Lower lobe of right lung (tissue), 2 donors: ENCODE measurements at regions not wholly inside any gene's neighbourhood (a gene's known extent, or its start where the extent isn't known, plus 50 kb on each side); places are given as distances from the start of the nearest gene placed in this dataset.

Experiments used
- ATAC-seq, 2 donors: fragments of 200-7000 bp; cut with Tn5 transposase; one replicate each; pipeline ENCODE4 v1.9.1; 2020 to 2022; ENCODE audit warnings: mild to moderate bottlenecking in 2 of 2, moderate library complexity in 2 of 2
- DNase-seq: peaks from one replicate; pipeline ENCODE4 v3.0.0-alpha.2; 2020
- H3K27ac ChIP-seq: fragments of 200-600 bp; one replicate; pipeline ENCODE4 v1.8.0; 2022
- H3K27me3 ChIP-seq: fragments of 200-600 bp; one replicate; pipeline ENCODE4 v1.8.0; 2022; ENCODE audit warnings: low read depth
- H3K36me3 ChIP-seq: fragments of 200-600 bp; one replicate; pipeline ENCODE4 v1.8.0; 2022; ENCODE audit warnings: mild to moderate bottlenecking
- H3K4me1 ChIP-seq: fragments of 200-600 bp; one replicate; pipeline ENCODE4 v1.8.0; 2022
- H3K4me3 ChIP-seq: fragments of 200-600 bp; one replicate; pipeline ENCODE4 v1.8.0; 2022; ENCODE audit warnings: mild to moderate bottlenecking
- H3K9me3 ChIP-seq: fragments of 200-600 bp; one replicate; pipeline ENCODE4 v1.8.0; 2022
- intact Hi-C: fragments of 100-400 bp; cut with DNase I; formaldehyde crosslinking; loops from one replicate; pipeline ENCODE4 v1.11.0; 2022
- TF ChIP-seq, protein P1 (sequence below): fragments of 200-600 bp; IDR thresholded peaks from one replicate; pipeline ENCODE4 v1.8.0; 2022; ENCODE audit warnings: antibody characterized with exemption, mild to moderate bottlenecking
- donor health status: DM: no; HTN: yes; CAD: no; lungs with severe emphysema.

DNA sequence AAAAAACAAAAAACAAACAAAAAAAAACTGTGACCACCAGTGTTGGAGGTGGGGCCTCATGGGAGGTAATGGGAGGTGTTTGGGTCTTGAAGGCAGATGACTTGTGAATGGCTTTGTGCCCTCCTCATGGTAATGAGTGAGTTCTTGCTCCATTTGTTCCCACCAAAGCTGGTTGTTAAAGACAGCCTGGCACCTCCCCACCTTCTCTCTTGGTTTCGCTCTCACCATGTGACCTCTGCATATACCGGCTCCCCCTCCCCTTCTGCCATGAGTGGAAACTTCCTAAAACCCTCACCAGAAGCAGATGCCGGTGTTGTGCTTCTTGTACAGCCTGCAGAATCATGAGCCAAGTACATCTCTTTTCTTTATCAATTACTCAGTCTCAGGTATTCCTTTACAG, 61.5 kb upstream of the ATP11B start:
- intact Hi-C loops = no loop called here
- H3K27ac ChIP-seq = no peak overlapping the region
- no peaks in the 10 kb centered on the region for H3K9me3 ChIP-seq
- ATAC-seq (no peak), DNase-seq (no peak)
- no peaks in the 10 kb centered on the region for H3K4me1 ChIP-seq
- TF ChIP-seq, protein P1, sequence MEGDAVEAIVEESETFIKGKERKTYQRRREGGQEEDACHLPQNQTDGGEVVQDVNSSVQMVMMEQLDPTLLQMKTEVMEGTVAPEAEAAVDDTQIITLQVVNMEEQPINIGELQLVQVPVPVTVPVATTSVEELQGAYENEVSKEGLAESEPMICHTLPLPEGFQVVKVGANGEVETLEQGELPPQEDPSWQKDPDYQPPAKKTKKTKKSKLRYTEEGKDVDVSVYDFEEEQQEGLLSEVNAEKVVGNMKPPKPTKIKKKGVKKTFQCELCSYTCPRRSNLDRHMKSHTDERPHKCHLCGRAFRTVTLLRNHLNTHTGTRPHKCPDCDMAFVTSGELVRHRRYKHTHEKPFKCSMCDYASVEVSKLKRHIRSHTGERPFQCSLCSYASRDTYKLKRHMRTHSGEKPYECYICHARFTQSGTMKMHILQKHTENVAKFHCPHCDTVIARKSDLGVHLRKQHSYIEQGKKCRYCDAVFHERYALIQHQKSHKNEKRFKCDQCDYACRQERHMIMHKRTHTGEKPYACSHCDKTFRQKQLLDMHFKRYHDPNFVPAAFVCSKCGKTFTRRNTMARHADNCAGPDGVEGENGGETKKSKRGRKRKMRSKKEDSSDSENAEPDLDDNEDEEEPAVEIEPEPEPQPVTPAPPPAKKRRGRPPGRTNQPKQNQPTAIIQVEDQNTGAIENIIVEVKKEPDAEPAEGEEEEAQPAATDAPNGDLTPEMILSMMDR = no peak
- peaks cover 3% of the 10 kb centered on the region for H3K27me3 ChIP-seq
- no peak overlapping the region for H3K4me3 ChIP-seq
- no peaks in the 10 kb centered on the region for H3K36me3 ChIP-seq

GRCh38 chr3:182732232-182733015, 60.9 kb upstream of the ATP11B start:
- no peaks in the 10 kb centered on the region for H3K4me1 ChIP-seq
- H3K27ac ChIP-seq = no peak overlapping the region
- TF ChIP-seq, protein P1 = no peak
- DNase-seq (no peak), ATAC-seq (no peak)
- H3K36me3 ChIP-seq = no peaks in the 10 kb centered on the region
- H3K9me3 ChIP-seq = no peaks in the 10 kb centered on the region
- H3K4me3 ChIP-seq = no peak overlapping the region
- intact Hi-C loops = no loop called here
- H3K27me3 ChIP-seq = peaks cover 3% of the 10 kb centered on the region

DNA sequence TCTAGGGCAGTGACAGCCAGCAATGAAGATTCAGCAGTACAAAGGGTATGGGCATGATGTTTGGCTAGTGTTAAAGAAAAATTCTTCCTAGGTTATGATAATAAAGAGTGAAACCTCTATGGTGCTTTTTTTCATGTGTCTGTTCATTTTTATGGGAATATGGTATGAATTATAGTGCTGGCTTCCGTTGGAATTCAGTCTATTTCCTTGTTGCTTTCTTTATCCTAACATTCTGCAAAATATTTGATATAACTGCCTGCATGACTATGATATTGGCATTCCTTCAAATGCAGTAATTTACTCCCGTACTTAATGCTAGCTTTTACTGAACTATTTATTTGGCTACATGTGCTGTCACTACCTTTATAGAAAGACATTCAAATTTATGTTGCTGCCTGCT, 57.6 kb upstream of the ATP11B start:
- Histone ChIP-seq H3K4me1 (no peaks in the 10 kb centered on the region), H3K9me3 (no peaks in the 10 kb centered on the region), H3K27me3 (peaks cover 3% of the 10 kb centered on the region), H3K27ac (no peak overlapping the region), H3K36me3 (no peaks in the 10 kb centered on the region), H3K4me3 (no peak overlapping the region)
- no peak for ATAC-seq
- TF ChIP-seq, protein P1 = no peak
- intact Hi-C loops = no loop called here
- no peak for DNase-seq

GRCh38 chr3:182737825-182738224, 55.5 kb upstream of the ATP11B start:
- ATAC-seq (no peak), DNase-seq (no peak)
- TF ChIP-seq, protein P1 = no peak
- Histone ChIP-seq H3K9me3 (no peaks in the 10 kb centered on the region), H3K36me3 (no peaks in the 10 kb centered on the region), H3K4me3 (no peak overlapping the region), H3K4me1 (no peaks in the 10 kb centered on the region), H3K27me3 (no peaks in the 10 kb centered on the region), H3K27ac (no peak overlapping the region)
- intact Hi-C loops = no loop called here

DNA sequence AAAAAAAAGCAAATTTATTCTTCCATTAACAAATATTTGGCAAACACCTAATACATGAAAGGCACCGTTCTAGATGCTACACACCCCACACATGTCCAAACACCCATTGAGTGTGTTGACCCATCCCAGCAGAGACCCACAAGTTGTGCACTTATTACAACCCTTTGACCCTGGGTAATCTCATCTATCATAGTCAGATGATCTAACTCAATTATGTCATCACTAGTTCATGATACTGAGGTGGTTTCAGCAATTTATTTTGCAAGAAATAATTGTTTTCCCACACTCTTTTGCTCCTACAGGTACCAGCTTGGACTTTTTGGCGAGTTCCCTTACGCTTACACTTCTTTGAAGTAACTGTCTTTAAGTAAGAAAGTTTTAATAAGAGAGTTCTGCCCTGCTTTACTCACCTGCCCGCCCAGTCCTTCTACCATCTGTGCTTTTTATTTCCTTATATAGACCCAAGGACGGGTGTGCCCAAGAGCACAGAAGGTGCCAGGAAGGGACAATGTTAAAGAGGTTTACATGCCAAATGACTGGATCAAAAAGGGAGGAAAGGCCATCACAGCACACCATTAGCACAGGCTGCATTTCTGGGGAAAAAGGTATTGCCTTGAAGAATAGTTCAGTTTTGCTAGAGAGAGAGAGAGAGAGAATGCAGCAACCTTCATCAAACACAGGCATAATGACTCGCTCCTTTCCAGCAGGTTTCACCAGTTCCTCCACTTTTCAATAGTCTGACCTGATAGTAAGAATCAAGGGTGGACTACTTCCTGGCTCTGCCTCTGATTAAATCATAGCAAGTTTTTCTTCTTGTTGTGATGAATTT, 54.5 kb upstream of the ATP11B start:
- Histone ChIP-seq H3K27ac (no peak overlapping the region), H3K4me1 (no peaks in the 10 kb centered on the region), H3K4me3 (no peak overlapping the region), H3K9me3 (no peaks in the 10 kb centered on the region), H3K27me3 (no peaks in the 10 kb centered on the region), H3K36me3 (no peaks in the 10 kb centered on the region)
- DNase-seq (no peak), ATAC-seq (peak; percentile 64 to 88)
- TF ChIP-seq, protein P1 = no peak
- intact Hi-C loops = no loop called here
